Vagina (tissue), 2 donors: ENCODE measurements at regions not wholly inside any gene's neighbourhood (a gene's known extent, or its start where the extent isn't known, plus 50 kb on each side); places are given as distances from the start of the nearest gene placed in this dataset.

Experiments
- DNase-seq, 2 donors: peaks; one replicate each; pipeline ENCODE4 v3.0.0-alpha.2; 2017; ENCODE audit errors: extremely low spot score in 2 of 2
- H3K27ac ChIP-seq: fragments of 200-600 bp; sonication (generic); one replicate; pipeline ENCODE4 v1.5.1; 2019
- H3K27me3 ChIP-seq: fragments of 200-600 bp; sonication (generic); one replicate; pipeline ENCODE4 v1.5.1; 2019
- H3K36me3 ChIP-seq, 2 donors: fragments of 200-600 bp; sonication (generic); one replicate each; pipeline ENCODE4 v1.5.1; 2017 to 2019
- H3K4me1 ChIP-seq: fragments of 200-600 bp; sonication (generic); one replicate; pipeline ENCODE4 v1.5.1; 2019
- H3K4me3 ChIP-seq, 2 donors: fragments of 200-600 bp; sonication (generic); 1 replicate in 1 of 2; 2 replicates in 1 of 2; pipeline ENCODE4 v1.5.1; 2016 to 2019
- H3K9me3 ChIP-seq: fragments of 200-600 bp; sonication (generic); one replicate; pipeline ENCODE4 v1.5.1; 2019
- CTCF ChIP-seq, 3 experiments: fragments of 450-650 bp in 2 of 3; fragments of 200-600 bp in 1 of 3; sonication (generic) in 1 of 3; IDR thresholded peaks; one replicate each; pipeline ENCODE4 v1.5.1; 2017 to 2019; ENCODE audit warnings: antibody characterized with exemption in 3 of 3, mild to moderate bottlenecking in 2 of 3, moderate library complexity in 2 of 3
- POLR2A ChIP-seq, 2 donors: fragments of 450-650 bp; IDR thresholded peaks; one replicate each; pipeline ENCODE4 v1.6.1; 2017; ENCODE audit warnings: antibody characterized with exemption in 2 of 2, mild to moderate bottlenecking in 2 of 2, moderate library complexity in 2 of 2
- POLR2AphosphoS5 ChIP-seq, 2 donors: sonication (generic); formaldehyde crosslinking; IDR thresholded peaks; one replicate each; pipeline ENCODE4 v1.9.0; 2017; ENCODE audit warnings: antibody characterized with exemption in 2 of 2, mild to moderate bottlenecking in 2 of 2, low read depth in 1 of 2; ENCODE audit not compliant: insufficient read depth in 1 of 2
- intact Hi-C: fragments of 100-400 bp; cut with DNase I; formaldehyde crosslinking; loops from one replicate; pipeline ENCODE4 v1.15.1; 2023

DNA sequence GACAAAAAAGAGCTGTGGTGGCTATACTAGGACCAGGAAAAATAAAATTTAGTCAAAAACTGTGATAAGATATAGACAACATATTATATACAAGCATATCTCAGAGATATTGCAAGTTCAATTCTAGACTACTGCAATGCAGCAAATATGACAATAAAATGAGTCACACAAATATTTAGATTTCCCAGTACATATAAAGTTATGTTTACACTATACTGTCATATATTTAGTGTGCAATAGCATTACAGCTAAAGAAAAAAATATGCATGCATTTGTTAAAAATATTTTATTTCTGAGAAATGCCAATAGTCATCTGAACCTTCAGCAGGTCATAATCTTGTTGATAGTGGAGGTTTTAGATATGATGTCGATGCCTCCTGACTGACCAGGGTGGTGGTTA, 72.1 kb downstream of the AKR1C4 start:
- Histone ChIP-seq H3K27me3 (no peaks in the 10 kb centered on the region), H3K4me1 (no peaks in the 10 kb centered on the region), H3K9me3 (no peaks in the 10 kb centered on the region), H3K4me3 (no peak overlapping the region), H3K36me3 (no peaks in the 10 kb centered on the region), H3K27ac (no peak overlapping the region)
- TF ChIP-seq POLR2A (IDR thresholded peaks at IDR 0.05): no peak
- TF ChIP-seq CTCF (IDR thresholded peaks at IDR 0.05): no peak
- no peak for DNase-seq
- intact Hi-C loops: no loop called here

GRCh38 chr10:5269791-5270190, 73.2 kb downstream of the AKR1C4 start:
- intact Hi-C loops: no loop called here
- Histone ChIP-seq H3K27me3 (no peaks in the 10 kb centered on the region), H3K36me3 (no peaks in the 10 kb centered on the region), H3K4me3 (no peak overlapping the region), H3K4me1 (no peaks in the 10 kb centered on the region), H3K9me3 (no peaks in the 10 kb centered on the region), H3K27ac (no peak overlapping the region)
- DNase-seq: no peak
- TF ChIP-seq CTCF (IDR thresholded peaks at IDR 0.05) (no peak), POLR2AphosphoS5 (IDR thresholded peaks at IDR 0.05; ENCODE audit: insufficient read depth in 1 of 2, low read depth in 1 of 2) (no peak), POLR2A (IDR thresholded peaks at IDR 0.05) (no peak)

DNA sequence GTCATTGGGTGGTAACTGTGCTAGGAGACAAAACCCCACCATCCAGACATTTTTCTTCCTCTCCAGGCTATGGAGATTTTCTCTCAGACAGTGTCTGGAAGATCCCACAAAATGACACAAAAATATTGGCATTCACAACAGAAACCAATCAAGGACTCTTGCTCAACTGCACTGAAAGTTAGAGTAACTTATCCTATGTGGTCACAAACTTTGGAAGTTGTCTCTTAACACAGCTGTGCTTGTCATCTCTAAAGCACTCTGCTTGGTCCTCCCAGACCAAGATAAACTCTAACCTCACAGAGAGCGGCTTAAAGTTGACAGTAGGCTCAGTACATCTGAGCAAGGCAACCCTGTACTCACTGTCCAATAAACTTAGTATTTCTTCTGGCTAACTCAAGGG, 74.9 kb downstream of the AKR1C4 start:
- TF ChIP-seq CTCF (IDR thresholded peaks at IDR 0.05): no peak
- TF ChIP-seq POLR2AphosphoS5 (IDR thresholded peaks at IDR 0.05; ENCODE audit: insufficient read depth in 1 of 2, low read depth in 1 of 2): no peak
- TF ChIP-seq POLR2A (IDR thresholded peaks at IDR 0.05): no peak
- no peaks in the 10 kb centered on the region for H3K4me1 ChIP-seq
- intact Hi-C loops: no loop called here
- DNase-seq: no peak
- H3K4me3 ChIP-seq: no peak overlapping the region
- H3K9me3 ChIP-seq: no peaks in the 10 kb centered on the region
- H3K27me3 ChIP-seq: no peaks in the 10 kb centered on the region
- no peaks in the 10 kb centered on the region for H3K36me3 ChIP-seq
- H3K27ac ChIP-seq: no peak overlapping the region

- Histone ChIP-seq H3K4me3 (no peak overlapping the region), H3K4me1 (no peaks in the 10 kb centered on the region), H3K27me3 (no peaks in the 10 kb centered on the region), H3K36me3 (no peaks in the 10 kb centered on the region), H3K9me3 (no peaks in the 10 kb centered on the region), H3K27ac (no peak overlapping the region)
- TF ChIP-seq CTCF (IDR thresholded peaks at IDR 0.05) (no peak), POLR2AphosphoS5 (IDR thresholded peaks at IDR 0.05; ENCODE audit: insufficient read depth in 1 of 2, low read depth in 1 of 2) (no peak), POLR2A (IDR thresholded peaks at IDR 0.05) (no peak)
- intact Hi-C loops: no loop called here
- no peak for DNase-seq
Measured at GRCh38 chr10:5272065-5272803, 75.6 kb downstream of the AKR1C4 start.

- Histone ChIP-seq H3K36me3 (no peaks in the 10 kb centered on the region), H3K27me3 (no peaks in the 10 kb centered on the region), H3K9me3 (no peaks in the 10 kb centered on the region), H3K4me3 (no peak overlapping the region), H3K4me1 (no peaks in the 10 kb centered on the region), H3K27ac (no peak overlapping the region)
- no peak for TF ChIP-seq POLR2A (IDR thresholded peaks at IDR 0.05)
- intact Hi-C loops: no loop called here
- no peak for DNase-seq
Measured at GRCh38 chr10:5274795-5275194, 78.2 kb downstream of the AKR1C4 start.
